K562 (cell line): ENCODE measurements at regions not wholly inside any gene's neighbourhood (a gene's known extent, or its start where the extent isn't known, plus 50 kb on each side); places are given as distances from the start of the nearest gene placed in this dataset.
A peak's percentile ranks its signal among the peaks of the same experiment; 100 is the strongest.

Experiments
- ATAC-seq: fragments of 200-7000 bp; cut with Tn5 transposase; 3 replicates; pipeline ENCODE4 v1.9.1; 2020; ENCODE audit warnings: moderate library complexity
- BruUV-seq: library from RNA; stranded (reverse); fragments of 400-500 nt; replicated peaks from 2 replicates; lab custom pipeline; 2021; lab: Mats Ljungman, UMichigan
- CTCF ChIA-PET: fragments of 300-600 bp; formaldehyde crosslinking; extraction: SDS; loops from one replicate; lab custom pipeline; 2021; ENCODE audit warnings: low intra/inter-chr PET ratio; lab: Yijun Ruan, JAX
- POLR2A ChIA-PET: fragments of 300-600, 350-650 bp; sonication (Branson Sonifier 250); formaldehyde crosslinking; extraction: SDS; loops from one replicate; lab custom pipeline; 2021; ENCODE audit warnings: antibody characterized with exemption, inconsistent platforms; lab: Yijun Ruan, JAX
- DNase-seq, 4 experiments: peaks; one replicate each; pipeline versions ENCODE4 v3.0.0 to v3.0.0-alpha.2; 2011 to 2018; ENCODE audit warnings: low spot score in 3 of 4, mixed read lengths in 3 of 4; ENCODE audit errors: extremely low read depth in 1 of 4
- FAIRE-seq: peaks from 2 replicates; lab custom pipeline; 2011; peaks lifted over from hg19 to GRCh38; lab: Jason Lieb, UNC
- H2AFZ ChIP-seq: 2 replicates; pipeline ENCODE4 v1.6.0; 2011; ENCODE audit warnings: low read depth, low read length, control low read depth, inconsistent platforms
- H3K27ac ChIP-seq: fragments of 200-600 bp; 3 replicates; pipeline ENCODE4 v1.8.0; 2011; ENCODE audit warnings: low read depth, mild to moderate bottlenecking, control low read depth, inconsistent platforms, low read length, moderate library complexity, mixed read lengths; ENCODE audit errors: extremely low read depth
- H3K27me3 ChIP-seq, 2 experiments: fragments of 300-600 bp in 1 of 2; 2 replicates in 1 of 2; 3 replicates in 1 of 2; pipeline versions ENCODE4 v1.6.0 to v1.8.0; 2011; ENCODE audit warnings: inconsistent platforms in 2 of 2, low read length in 2 of 2, mild to moderate bottlenecking in 1 of 2, mixed read lengths in 1 of 2, moderate library complexity in 1 of 2; ENCODE audit not compliant: control insufficient read depth in 2 of 2, insufficient read depth in 2 of 2
- H3K36me3 ChIP-seq: fragments of 300-600 bp; 3 replicates; pipeline ENCODE4 v1.8.0; 2011; ENCODE audit warnings: mild to moderate bottlenecking, low read length, inconsistent platforms; ENCODE audit not compliant: control insufficient read depth, insufficient read depth
- H3K4me1 ChIP-seq, 2 experiments: fragments of 200-600 bp in 1 of 2; replicated peaks in 1 of 2; 2 replicates in 1 of 2; 3 replicates in 1 of 2; pipeline versions ENCODE4 v1.5.1 to v1.8.0; 2011; ENCODE audit warnings: inconsistent platforms in 2 of 2, low read length in 2 of 2, mild to moderate bottlenecking in 1 of 2, mixed read lengths in 1 of 2, moderate library complexity in 1 of 2; ENCODE audit not compliant: control insufficient read depth in 2 of 2, insufficient read depth in 2 of 2
- H3K4me2 ChIP-seq: 2 replicates; pipeline ENCODE4 v1.6.1; 2011; ENCODE audit warnings: low read length, control low read depth, inconsistent platforms, mixed read lengths; ENCODE audit not compliant: insufficient read depth
- H3K4me3 ChIP-seq: fragments of 200-600 bp; sonication (generic), shearing (Covaris generic); 2 replicates; pipeline ENCODE4 v1.5.1; 2016; ENCODE audit warnings: control low read depth, inconsistent platforms
- H3K79me2 ChIP-seq: fragments of 200-600 bp; 3 replicates; pipeline ENCODE4 v1.8.0; 2011; ENCODE audit warnings: low read length, inconsistent platforms; ENCODE audit not compliant: control insufficient read depth, insufficient read depth
- H3K9ac ChIP-seq, 2 experiments: 2 replicates each; pipeline versions ENCODE4 v1.6.0 to v1.6.1; 2011; ENCODE audit warnings: low read depth in 2 of 2, low read length in 2 of 2, control low read depth in 1 of 2, inconsistent platforms in 1 of 2, mild to moderate bottlenecking in 1 of 2, mixed read lengths in 1 of 2; ENCODE audit not compliant: insufficient read depth in 1 of 2
- H3K9me1 ChIP-seq: one replicate; pipeline ENCODE4 v1.6.0; 2011; ENCODE audit warnings: inconsistent platforms, mild to moderate bottlenecking, low read length, moderate library complexity; ENCODE audit not compliant: control insufficient read depth, insufficient read depth
- H3K9me3 ChIP-seq: replicated peaks from 2 replicates; pipeline ENCODE4 v1.5.1; 2011; ENCODE audit warnings: low read depth, low read length, inconsistent platforms; ENCODE audit not compliant: control insufficient read depth, insufficient read depth
- H4K20me1 ChIP-seq: replicated peaks from 2 replicates; pipeline ENCODE4 v1.6.1; 2011; ENCODE audit warnings: low read length, inconsistent platforms, mixed read lengths; ENCODE audit not compliant: control insufficient read depth, insufficient read depth
- CBFA2T2 ChIP-seq: fragments of 450-650 bp; conservative IDR thresholded peaks from 2 replicates; pipeline ENCODE4 v1.6.1; 2017; ENCODE audit warnings: mild to moderate bottlenecking
- CBFA2T3 ChIP-seq: fragments of 450-650 bp; IDR thresholded peaks from 2 replicates; pipeline ENCODE4 v1.6.1; 2017
- DIDO1 ChIP-seq: fragments of 450-650 bp; IDR thresholded peaks from 2 replicates; pipeline ENCODE4 v1.6.1; 2016; ENCODE audit warnings: low read depth, missing biosample characterization, missing genetic modification characterization
- YY1 ChIP-seq, 3 experiments: IDR thresholded peaks; 2 replicates each; pipeline ENCODE4 v1.6.1; 2011; ENCODE audit warnings: low read length in 2 of 3, mild to moderate bottlenecking in 2 of 3, moderate library complexity in 2 of 3, borderline replicate concordance in 1 of 3, control low read depth in 1 of 3, low read depth in 1 of 3; ENCODE audit not compliant: insufficient read depth in 3 of 3, insufficient replicate concordance in 2 of 3, control insufficient read depth in 1 of 3, insufficient read length in 1 of 3; ENCODE audit errors: extremely low read depth in 1 of 3
- WGBS: fragments of 100-300 bp; shearing (Covaris generic); methylation state at CpG from one replicate; pipeline ENCODE4 v1.1.6; 2016; ENCODE audit warnings: low coverage, mixed read lengths; ENCODE audit not compliant: insufficient coverage; ENCODE audit errors: missing lambda C conversion rate; 5-methylcytosine and 5-hydroxymethylcytosine counted together
- in situ Hi-C: fragments of 300-500 bp; cut with MboI; formaldehyde crosslinking; loops from 4 replicates; pipeline ENCODE4 v1.15.0; 2018; ENCODE audit warnings: inconsistent platforms, mixed read lengths
- intact Hi-C: fragments of 100-400 bp; cut with micrococcal nuclease; formaldehyde crosslinking; loops from 2 replicates; pipeline ENCODE4 v1.14.2; 2022
- TF ChIP-seq, protein P1 (sequence below): sonication (generic); formaldehyde crosslinking; IDR thresholded peaks from 2 replicates; pipeline ENCODE4 v1.8.0; 2022; ENCODE audit warnings: mild to moderate bottlenecking, missing genetic modification reagents
- TF ChIP-seq, protein P2 (sequence below): IDR thresholded peaks from 2 replicates; pipeline ENCODE4 v1.6.1; 2016; ENCODE audit warnings: missing genetic modification characterization, missing compliant biosample characterization

DNA sequence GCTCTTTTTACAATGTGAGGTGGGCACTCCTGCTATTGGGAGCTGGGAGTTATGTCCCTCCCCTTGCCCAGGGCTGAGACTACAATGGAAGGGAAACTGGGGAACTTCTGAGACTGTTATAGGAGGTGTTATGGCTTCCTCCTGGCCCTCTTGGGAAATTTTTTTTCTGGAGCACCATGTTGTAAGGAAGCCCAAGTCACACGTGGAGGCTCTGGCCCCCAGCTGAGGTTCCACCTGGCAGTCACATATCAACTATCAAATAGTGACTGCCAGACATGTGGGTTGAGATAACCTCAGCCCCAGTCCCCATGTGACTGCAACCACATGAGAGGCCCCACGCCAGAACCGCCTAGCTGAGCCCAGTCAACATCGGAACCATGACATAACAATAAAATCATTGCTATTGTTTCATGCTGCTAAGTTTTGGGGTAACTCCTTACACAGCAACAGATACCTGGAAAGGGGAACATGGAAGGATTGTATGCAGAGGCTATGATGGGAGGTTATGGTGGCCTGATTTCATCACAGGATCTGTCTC, 99.4 kb upstream of the NCOR2 start:
- CTCF ChIA-PET: no interaction called here
- ATAC-seq (no peak), DNase-seq (no peak), FAIRE-seq (no peak)
- TF ChIP-seq DIDO1 (tag) (no peak), YY1 (IDR thresholded peaks at IDR 0.05; ENCODE audit: borderline replicate concordance in 1 of 3, control insufficient read depth in 1 of 3, extremely low read depth in 1 of 3, insufficient read depth in 3 of 3, insufficient read length in 1 of 3, insufficient replicate concordance in 2 of 3, low read depth in 1 of 3, low read length in 2 of 3) (peak in 2 of 3 experiments; percentile 27 to 67), CBFA2T3 (0 out of 2 replicates have a peak, but pooled peaks have one; percentile 17), CBFA2T2 (0 out of 2 replicates have a peak, but pooled peaks have one; percentile 16)
- TF ChIP-seq, protein P1, sequence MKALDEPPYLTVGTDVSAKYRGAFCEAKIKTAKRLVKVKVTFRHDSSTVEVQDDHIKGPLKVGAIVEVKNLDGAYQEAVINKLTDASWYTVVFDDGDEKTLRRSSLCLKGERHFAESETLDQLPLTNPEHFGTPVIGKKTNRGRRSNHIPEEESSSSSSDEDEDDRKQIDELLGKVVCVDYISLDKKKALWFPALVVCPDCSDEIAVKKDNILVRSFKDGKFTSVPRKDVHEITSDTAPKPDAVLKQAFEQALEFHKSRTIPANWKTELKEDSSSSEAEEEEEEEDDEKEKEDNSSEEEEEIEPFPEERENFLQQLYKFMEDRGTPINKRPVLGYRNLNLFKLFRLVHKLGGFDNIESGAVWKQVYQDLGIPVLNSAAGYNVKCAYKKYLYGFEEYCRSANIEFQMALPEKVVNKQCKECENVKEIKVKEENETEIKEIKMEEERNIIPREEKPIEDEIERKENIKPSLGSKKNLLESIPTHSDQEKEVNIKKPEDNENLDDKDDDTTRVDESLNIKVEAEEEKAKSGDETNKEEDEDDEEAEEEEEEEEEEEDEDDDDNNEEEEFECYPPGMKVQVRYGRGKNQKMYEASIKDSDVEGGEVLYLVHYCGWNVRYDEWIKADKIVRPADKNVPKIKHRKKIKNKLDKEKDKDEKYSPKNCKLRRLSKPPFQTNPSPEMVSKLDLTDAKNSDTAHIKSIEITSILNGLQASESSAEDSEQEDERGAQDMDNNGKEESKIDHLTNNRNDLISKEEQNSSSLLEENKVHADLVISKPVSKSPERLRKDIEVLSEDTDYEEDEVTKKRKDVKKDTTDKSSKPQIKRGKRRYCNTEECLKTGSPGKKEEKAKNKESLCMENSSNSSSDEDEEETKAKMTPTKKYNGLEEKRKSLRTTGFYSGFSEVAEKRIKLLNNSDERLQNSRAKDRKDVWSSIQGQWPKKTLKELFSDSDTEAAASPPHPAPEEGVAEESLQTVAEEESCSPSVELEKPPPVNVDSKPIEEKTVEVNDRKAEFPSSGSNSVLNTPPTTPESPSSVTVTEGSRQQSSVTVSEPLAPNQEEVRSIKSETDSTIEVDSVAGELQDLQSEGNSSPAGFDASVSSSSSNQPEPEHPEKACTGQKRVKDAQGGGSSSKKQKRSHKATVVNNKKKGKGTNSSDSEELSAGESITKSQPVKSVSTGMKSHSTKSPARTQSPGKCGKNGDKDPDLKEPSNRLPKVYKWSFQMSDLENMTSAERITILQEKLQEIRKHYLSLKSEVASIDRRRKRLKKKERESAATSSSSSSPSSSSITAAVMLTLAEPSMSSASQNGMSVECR (CRISPR knock-in tag): no peak
- TF ChIP-seq, protein P2, sequence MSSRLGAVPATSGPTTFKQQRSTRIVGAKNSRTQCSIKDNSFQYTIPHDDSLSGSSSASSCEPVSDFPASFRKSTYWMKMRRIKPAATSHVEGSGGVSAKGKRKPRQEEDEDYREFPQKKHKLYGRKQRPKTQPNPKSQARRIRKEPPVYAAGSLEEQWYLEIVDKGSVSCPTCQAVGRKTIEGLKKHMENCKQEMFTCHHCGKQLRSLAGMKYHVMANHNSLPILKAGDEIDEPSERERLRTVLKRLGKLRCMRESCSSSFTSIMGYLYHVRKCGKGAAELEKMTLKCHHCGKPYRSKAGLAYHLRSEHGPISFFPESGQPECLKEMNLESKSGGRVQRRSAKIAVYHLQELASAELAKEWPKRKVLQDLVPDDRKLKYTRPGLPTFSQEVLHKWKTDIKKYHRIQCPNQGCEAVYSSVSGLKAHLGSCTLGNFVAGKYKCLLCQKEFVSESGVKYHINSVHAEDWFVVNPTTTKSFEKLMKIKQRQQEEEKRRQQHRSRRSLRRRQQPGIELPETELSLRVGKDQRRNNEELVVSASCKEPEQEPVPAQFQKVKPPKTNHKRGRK (tag): no peak
- Histone ChIP-seq H3K27ac (no peak overlapping the region), H3K4me3 (no peak overlapping the region), H3K4me2 (no peak overlapping the region), H3K79me2 (no peaks in the 10 kb centered on the region), H3K9me1 (no peaks in the 10 kb centered on the region), H3K36me3 (no peaks in the 10 kb centered on the region), H3K9ac (no peak overlapping the region), H4K20me1 (no peaks in the 10 kb centered on the region), H2AFZ (no peak overlapping the region), H3K9me3 (peaks cover 3% of the 10 kb centered on the region; the same call in 1 of the 2 replicates), H3K27me3 (peaks cover 6 to 34% of the 10 kb centered on the region in 2 experiments; a peak in 4 of 5 replicates), H3K4me1 (peaks cover 2 to 3% of the 10 kb centered on the region in 2 experiments; a peak in 1 of 5 replicates)
- BruUV-seq: no TSS peak
- in situ Hi-C loops (no loop called here), intact Hi-C loops (no loop called here)
- WGBS: 8% methylated on average over 4 of the region's 4 CpGs
- POLR2A ChIA-PET: interaction anchor here (0.6 to 1.0 kb wide), 6 partner anchors 12 to 189 kb away, joined by 3 to 4 read pairs (median 3); no protein-coding TSS in a partner anchor
